ENCODE measurements at regions not wholly inside any gene's neighbourhood (a gene's known extent, or its start where the extent isn't known, plus 50 kb on each side); places are given as distances from the start of the nearest gene placed in this dataset.
A peak's percentile ranks its signal among the peaks of the same experiment; 100 is the strongest.

DNA sequence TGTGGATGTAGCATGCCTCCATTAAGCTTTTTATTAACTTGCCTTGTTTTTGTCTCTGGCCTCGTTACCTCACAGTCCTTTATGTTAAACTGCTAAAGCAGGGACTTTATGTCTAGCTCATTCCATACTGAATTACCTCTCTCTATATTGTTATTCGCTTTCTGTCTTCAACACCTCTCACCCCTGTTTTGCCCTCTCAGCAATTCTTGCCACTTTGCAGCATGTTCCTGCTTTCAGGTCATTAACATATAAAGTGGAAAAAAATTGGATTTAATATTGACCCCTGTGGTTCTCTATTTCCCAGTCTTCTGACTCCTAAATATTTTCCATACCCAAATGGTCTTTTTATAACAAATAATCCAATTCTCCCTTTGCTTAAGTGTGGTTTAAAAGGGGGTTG, 810.4 kb upstream of the KIF2B start:
- TF ChIP-seq CTCF (conservative IDR thresholded peaks at IDR 0.05; ENCODE audit: low read depth, low read length) (no peak), BHLHE40 (IDR thresholded peaks at IDR 0.05; ENCODE audit: low read depth, low read length) (no peak), USF2 (IDR thresholded peaks at IDR 0.05; ENCODE audit: low read depth, low read length) (no peak), CEBPB (IDR thresholded peaks at IDR 0.05; ENCODE audit: low read depth, low read length) (no peak), SMC3 (IDR thresholded peaks at IDR 0.05; ENCODE audit: low read depth, low read length) (no peak), POLR2A (IDR thresholded peaks at IDR 0.05; ENCODE audit: low read depth, low read length) (no peak), RFX5 (IDR thresholded peaks at IDR 0.05; ENCODE audit: low read depth, low read length) (no peak), RAD21 (IDR thresholded peaks at IDR 0.05; ENCODE audit: low read length) (no peak), FOS (IDR thresholded peaks at IDR 0.05; ENCODE audit: low read depth, low read length) (no peak), ELK1 (IDR thresholded peaks at IDR 0.05; ENCODE audit: borderline replicate concordance, low read depth, low read length) (no peak), NFE2L2 (IDR thresholded peaks at IDR 0.05; ENCODE audit: low read depth, low read length) (no peak), MXI1 (IDR thresholded peaks at IDR 0.05; ENCODE audit: borderline replicate concordance, low read depth, low read length) (no peak), MAFK (IDR thresholded peaks at IDR 0.05; ENCODE audit: low read depth, low read length) (0 out of 2 replicates have a peak, but pooled peaks have one; percentile 36)

All from IMR-90 (cell line).